Left ventricle myocardium inferior (tissue), 1 donor: ENCODE measurements at regions not wholly inside any gene's neighbourhood (a gene's known extent, or its start where the extent isn't known, plus 50 kb on each side); places are given as distances from the start of the nearest gene placed in this dataset.

Experiments
- DNase-seq: peaks from one replicate; pipeline ENCODE4 v3.0.0-alpha.2; 2020
- H3K27ac ChIP-seq: fragments of 200-600 bp; replicated peaks from 2 replicates; pipeline ENCODE4 v1.8.0; 2021
- H3K27me3 ChIP-seq: fragments of 200-600 bp; 2 replicates; pipeline ENCODE4 v1.8.0; 2021; ENCODE audit warnings: low read depth
- H3K36me3 ChIP-seq: fragments of 200-600 bp; 2 replicates; pipeline ENCODE4 v1.8.0; 2021
- H3K4me1 ChIP-seq: fragments of 200-600 bp; 2 replicates; pipeline ENCODE4 v1.8.0; 2021
- H3K4me3 ChIP-seq: fragments of 200-600 bp; 2 replicates; pipeline ENCODE4 v1.8.0; 2021; ENCODE audit warnings: mild to moderate bottlenecking, moderate library complexity
- H3K9me3 ChIP-seq: fragments of 200-600 bp; replicated peaks from 2 replicates; pipeline ENCODE4 v1.8.0; 2021
- CTCF ChIP-seq: fragments of 200-600 bp; IDR thresholded peaks from 2 replicates; pipeline ENCODE4 v1.8.0; 2021; ENCODE audit warnings: antibody characterized with exemption, mild to moderate bottlenecking, borderline replicate concordance
- intact Hi-C: fragments of 100-400 bp; cut with micrococcal nuclease; formaldehyde crosslinking; loops from one replicate; pipeline ENCODE4 v1.11.0; 2022
- donor health status: DM: no; HTN: yes; CAD: no; lungs with severe emphysema.

DNA sequence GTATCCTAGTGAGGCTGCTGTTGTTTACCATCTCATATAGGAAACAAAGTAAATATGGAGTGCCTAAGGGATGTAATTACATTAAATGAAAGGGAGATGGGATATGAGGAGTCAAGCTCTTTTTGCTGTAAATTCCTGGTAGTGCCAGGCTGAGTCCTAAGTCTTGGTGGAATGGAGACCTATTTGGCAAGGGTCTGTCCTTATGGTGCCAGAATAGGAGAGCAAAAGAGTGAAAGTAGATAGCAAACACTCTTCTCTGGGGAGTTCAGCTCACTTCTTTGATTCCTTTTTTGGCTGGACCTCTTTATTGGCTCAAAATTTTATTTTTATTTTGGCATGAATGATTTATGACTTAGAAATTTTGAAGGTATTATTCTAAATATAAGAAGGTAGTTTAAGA lies 380.8 kb downstream of the TMEM232 start:
- Histone ChIP-seq H3K4me1 (peaks cover 7% of the 10 kb centered on the region), H3K27me3 (no peaks in the 10 kb centered on the region), H3K4me3 (no peak overlapping the region), H3K9me3 (no peaks in the 10 kb centered on the region), H3K27ac (no peak overlapping the region), H3K36me3 (no peaks in the 10 kb centered on the region)
- no peak for TF ChIP-seq CTCF
- intact Hi-C loops, result no loop called here
- no peak for DNase-seq

DNA sequence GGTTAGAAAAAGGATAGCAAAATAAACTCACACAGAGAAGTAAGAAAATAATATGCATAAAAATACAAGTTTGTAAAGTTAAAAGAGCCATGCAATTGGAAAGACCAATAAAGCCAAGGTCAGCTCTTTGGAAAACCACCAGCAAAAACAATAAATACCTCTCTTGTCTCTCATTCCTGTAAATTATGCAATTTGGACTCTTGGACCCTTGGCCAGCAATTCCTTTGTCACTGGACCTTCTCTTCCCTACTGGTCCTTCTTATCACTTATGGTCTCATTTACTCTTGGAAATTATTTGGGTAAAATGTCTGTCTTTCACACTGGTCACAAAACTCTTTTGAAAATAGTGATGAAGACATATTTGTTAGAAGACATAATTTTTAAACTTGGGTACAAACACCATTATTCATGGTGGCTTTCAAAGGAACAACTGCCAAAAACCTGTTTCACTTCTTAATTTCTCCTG lies 379.5 kb downstream of the TMEM232 start:
- Histone ChIP-seq H3K4me1 (peaks cover 3% of the 10 kb centered on the region), H3K36me3 (no peaks in the 10 kb centered on the region), H3K27ac (no peak overlapping the region), H3K9me3 (no peaks in the 10 kb centered on the region), H3K27me3 (no peaks in the 10 kb centered on the region), H3K4me3 (no peak overlapping the region)
- TF ChIP-seq CTCF, result no peak
- no peak for DNase-seq
- intact Hi-C loops, result no loop called here

- Histone ChIP-seq H3K9me3 (no peaks in the 10 kb centered on the region), H3K27me3 (no peaks in the 10 kb centered on the region), H3K4me3 (no peak overlapping the region), H3K4me1 (no peaks in the 10 kb centered on the region), H3K36me3 (no peaks in the 10 kb centered on the region), H3K27ac (no peak overlapping the region)
- no peak for DNase-seq
- no peak for TF ChIP-seq CTCF
- intact Hi-C loops, result no loop called here
These were observed 378.7 kb downstream of the TMEM232 start for GRCh38 chr5:110347781-110348180.

DNA sequence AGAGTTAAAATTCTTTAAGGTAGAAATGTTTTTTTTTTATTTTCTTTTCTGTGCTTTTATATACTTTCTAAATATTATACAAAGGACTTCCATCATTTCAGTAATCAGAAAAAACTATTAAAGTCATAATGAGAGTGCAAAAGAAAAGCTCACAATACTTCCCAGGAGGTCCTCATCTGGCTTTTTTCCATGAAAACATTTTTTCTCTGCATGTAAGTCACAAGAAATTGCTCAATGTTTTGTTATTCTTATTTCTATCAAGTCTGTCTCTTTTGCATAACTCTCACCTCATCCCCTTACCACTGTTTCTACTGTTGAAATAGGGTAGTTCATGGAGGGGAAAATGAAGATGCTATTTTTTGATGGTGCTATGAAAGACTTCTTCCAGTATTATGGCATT lies 375.0 kb downstream of the TMEM232 start:
- Histone ChIP-seq H3K4me1 (no peaks in the 10 kb centered on the region), H3K4me3 (no peak overlapping the region), H3K27ac (no peak overlapping the region), H3K36me3 (no peaks in the 10 kb centered on the region), H3K9me3 (no peaks in the 10 kb centered on the region), H3K27me3 (peaks cover 5% of the 10 kb centered on the region)
- no peak for TF ChIP-seq CTCF
- no peak for DNase-seq
- intact Hi-C loops, result no loop called here

DNA sequence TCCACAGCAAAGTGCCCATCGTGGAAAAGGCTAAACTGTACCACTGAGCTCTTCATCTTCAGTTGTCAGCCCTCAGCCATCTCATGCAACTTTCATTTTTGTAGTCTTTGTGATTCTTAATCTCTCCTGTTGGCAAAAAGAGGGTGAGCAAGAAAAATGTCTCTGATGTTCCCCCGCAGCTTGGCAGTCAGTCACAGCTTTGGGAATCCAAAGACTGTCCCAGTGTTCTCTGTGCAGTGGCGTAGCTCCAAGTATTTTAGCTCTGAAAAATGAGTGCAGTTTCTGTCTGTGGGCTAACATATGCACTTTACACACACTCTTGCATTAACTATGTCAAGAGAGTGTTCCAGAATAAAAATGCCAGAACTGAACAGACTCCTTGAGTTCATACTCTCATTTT lies 372.2 kb downstream of the TMEM232 start:
- Histone ChIP-seq H3K27ac (peak overlapping the region; percentile 9), H3K27me3 (peaks cover 15% of the 10 kb centered on the region), H3K9me3 (no peaks in the 10 kb centered on the region), H3K4me1 (no peaks in the 10 kb centered on the region), H3K4me3 (no peak overlapping the region), H3K36me3 (no peaks in the 10 kb centered on the region)
- TF ChIP-seq CTCF, result no peak
- DNase-seq, result no peak
- intact Hi-C loops, result no loop called here
